ENCODE measurements at regions not wholly inside any gene's neighbourhood (a gene's known extent, or its start where the extent isn't known, plus 50 kb on each side); places are given as distances from the start of the nearest gene placed in this dataset.

GRCh38 chr12:114961491-114961890, 277.5 kb upstream of the TBX3 start:
- no peak for TF ChIP-seq ZBTB33 (IDR thresholded peaks at IDR 0.05)
- no peak for TF ChIP-seq CTCF (IDR thresholded peaks at IDR 0.05; ENCODE audit: low read depth, low read length, missing input control)
- no peak for TF ChIP-seq EGR1 (IDR thresholded peaks at IDR 0.05; ENCODE audit: low read depth in 2 of 2)

Measured in liver (tissue), 3 donors.